Activated naive CD8-positive, alpha-beta T cell treated with anti-CD3 and anti-CD28 coated beads for 36 hours (primary cell): ENCODE measurements at regions not wholly inside any gene's neighbourhood (a gene's known extent, or its start where the extent isn't known, plus 50 kb on each side); places are given as distances from the start of the nearest gene placed in this dataset.

ENCODE experiments used
- DNase-seq: peaks from one replicate; pipeline ENCODE4 v3.0.0; 2021
- H3K27ac Mint-ChIP-seq: one replicate; pipeline ENCODE4 v1.8.0; 2022; ENCODE audit warnings: mild to moderate bottlenecking, moderate library complexity, mixed read lengths
- H3K27me3 Mint-ChIP-seq: one replicate; pipeline ENCODE4 v1.8.0; 2022; ENCODE audit warnings: mild to moderate bottlenecking, mixed read lengths
- H3K36me3 Mint-ChIP-seq: one replicate; pipeline ENCODE4 v1.8.0; 2021; ENCODE audit warnings: mild to moderate bottlenecking, mixed read lengths
- H3K4me1 Mint-ChIP-seq: one replicate; pipeline ENCODE4 v1.8.0; 2021; ENCODE audit warnings: mixed read lengths
- H3K4me3 Mint-ChIP-seq: one replicate; pipeline ENCODE4 v1.8.0; 2022; ENCODE audit warnings: mild to moderate bottlenecking, moderate library complexity, mixed read lengths
- H3K9me3 Mint-ChIP-seq: one replicate; pipeline ENCODE4 v1.8.0; 2022; ENCODE audit warnings: mixed read lengths

- H3K36me3 Mint-ChIP-seq = no peaks in the 10 kb centered on the region
- no peak overlapping the region for H3K4me3 Mint-ChIP-seq
- no peak for DNase-seq
- no peak overlapping the region for H3K27ac Mint-ChIP-seq
- no peaks in the 10 kb centered on the region for H3K27me3 Mint-ChIP-seq
- no peaks in the 10 kb centered on the region for H3K4me1 Mint-ChIP-seq
- peaks cover 10% of the 10 kb centered on the region for H3K9me3 Mint-ChIP-seq
These were observed 272.6 kb downstream of the FOXG1 start for GRCh38 chr14:29039171-29039570.

GRCh38 chr14:29042551-29042950 is 276.0 kb downstream of the FOXG1 start:
- no peaks in the 10 kb centered on the region for H3K27me3 Mint-ChIP-seq
- peaks cover 8% of the 10 kb centered on the region for H3K9me3 Mint-ChIP-seq
- H3K36me3 Mint-ChIP-seq = no peaks in the 10 kb centered on the region
- no peak overlapping the region for H3K4me3 Mint-ChIP-seq
- H3K4me1 Mint-ChIP-seq = no peaks in the 10 kb centered on the region
- no peak overlapping the region for H3K27ac Mint-ChIP-seq
- DNase-seq = no peak

- DNase-seq = no peak
- Mint-ChIP-seq H3K4me3 (no peak overlapping the region), H3K4me1 (no peaks in the 10 kb centered on the region), H3K9me3 (peaks cover 10% of the 10 kb centered on the region), H3K27ac (no peak overlapping the region), H3K27me3 (no peaks in the 10 kb centered on the region), H3K36me3 (no peaks in the 10 kb centered on the region)
These were observed 277.1 kb downstream of the FOXG1 start for GRCh38 chr14:29043737-29044136.

- Mint-ChIP-seq H3K4me1 (no peaks in the 10 kb centered on the region), H3K27ac (no peak overlapping the region), H3K27me3 (no peaks in the 10 kb centered on the region), H3K9me3 (peaks cover 7% of the 10 kb centered on the region), H3K36me3 (no peaks in the 10 kb centered on the region), H3K4me3 (no peak overlapping the region)
- DNase-seq = no peak
These were observed 278.6 kb downstream of the FOXG1 start for GRCh38 chr14:29045237-29045636.

GRCh38 chr14:29054119-29054518 is 287.5 kb downstream of the FOXG1 start:
- DNase-seq = no peak
- H3K36me3 Mint-ChIP-seq = no peaks in the 10 kb centered on the region
- H3K9me3 Mint-ChIP-seq = peaks cover 2% of the 10 kb centered on the region
- no peaks in the 10 kb centered on the region for H3K27me3 Mint-ChIP-seq
- H3K27ac Mint-ChIP-seq = no peak overlapping the region
- H3K4me3 Mint-ChIP-seq = no peak overlapping the region
- no peaks in the 10 kb centered on the region for H3K4me1 Mint-ChIP-seq

- H3K9me3 Mint-ChIP-seq = no peaks in the 10 kb centered on the region
- H3K27ac Mint-ChIP-seq = no peak overlapping the region
- H3K4me1 Mint-ChIP-seq = no peaks in the 10 kb centered on the region
- H3K27me3 Mint-ChIP-seq = no peaks in the 10 kb centered on the region
- no peak for DNase-seq
- H3K4me3 Mint-ChIP-seq = no peak overlapping the region
- no peaks in the 10 kb centered on the region for H3K36me3 Mint-ChIP-seq
These were observed 289.5 kb downstream of the FOXG1 start for GRCh38 chr14:29056041-29056566.

GRCh38 chr14:29061702-29062101 is 295.1 kb downstream of the FOXG1 start:
- Mint-ChIP-seq H3K27me3 (no peaks in the 10 kb centered on the region), H3K4me1 (no peaks in the 10 kb centered on the region), H3K9me3 (peaks cover 11% of the 10 kb centered on the region), H3K36me3 (no peaks in the 10 kb centered on the region), H3K27ac (no peak overlapping the region), H3K4me3 (no peak overlapping the region)
- DNase-seq = no peak

- Mint-ChIP-seq H3K9me3 (peaks cover 12% of the 10 kb centered on the region), H3K27ac (no peak overlapping the region), H3K27me3 (no peaks in the 10 kb centered on the region), H3K36me3 (no peaks in the 10 kb centered on the region), H3K4me3 (no peak overlapping the region), H3K4me1 (no peaks in the 10 kb centered on the region)
- DNase-seq = no peak
These were observed 295.9 kb downstream of the FOXG1 start for GRCh38 chr14:29062466-29062865.

GRCh38 chr14:29062976-29063375 is 296.4 kb downstream of the FOXG1 start:
- DNase-seq = no peak
- no peak overlapping the region for H3K4me3 Mint-ChIP-seq
- no peak overlapping the region for H3K27ac Mint-ChIP-seq
- H3K9me3 Mint-ChIP-seq = peaks cover 12% of the 10 kb centered on the region
- no peaks in the 10 kb centered on the region for H3K4me1 Mint-ChIP-seq
- no peaks in the 10 kb centered on the region for H3K36me3 Mint-ChIP-seq
- no peaks in the 10 kb centered on the region for H3K27me3 Mint-ChIP-seq

GRCh38 chr14:29064305-29064900 is 297.8 kb downstream of the FOXG1 start:
- Mint-ChIP-seq H3K9me3 (peaks cover 18% of the 10 kb centered on the region), H3K27me3 (no peaks in the 10 kb centered on the region), H3K27ac (no peak overlapping the region), H3K4me1 (no peaks in the 10 kb centered on the region), H3K4me3 (no peak overlapping the region), H3K36me3 (no peaks in the 10 kb centered on the region)
- no peak for DNase-seq

GRCh38 chr14:29069228-29069627 is 302.6 kb downstream of the FOXG1 start:
- Mint-ChIP-seq H3K27me3 (no peaks in the 10 kb centered on the region), H3K9me3 (peaks cover 22% of the 10 kb centered on the region), H3K27ac (no peak overlapping the region), H3K4me3 (no peak overlapping the region), H3K36me3 (no peaks in the 10 kb centered on the region), H3K4me1 (no peaks in the 10 kb centered on the region)
- DNase-seq = no peak

GRCh38 chr14:29075761-29076160 is 309.2 kb downstream of the FOXG1 start:
- H3K36me3 Mint-ChIP-seq = no peaks in the 10 kb centered on the region
- H3K9me3 Mint-ChIP-seq = peaks cover 9% of the 10 kb centered on the region
- no peak overlapping the region for H3K27ac Mint-ChIP-seq
- H3K4me3 Mint-ChIP-seq = no peak overlapping the region
- no peaks in the 10 kb centered on the region for H3K27me3 Mint-ChIP-seq
- H3K4me1 Mint-ChIP-seq = no peaks in the 10 kb centered on the region
- no peak for DNase-seq

- Mint-ChIP-seq H3K9me3 (peaks cover 8% of the 10 kb centered on the region), H3K27me3 (no peaks in the 10 kb centered on the region), H3K4me1 (no peaks in the 10 kb centered on the region), H3K4me3 (no peak overlapping the region), H3K36me3 (no peaks in the 10 kb centered on the region), H3K27ac (no peak overlapping the region)
- no peak for DNase-seq
These were observed 311.3 kb downstream of the FOXG1 start for GRCh38 chr14:29077916-29078315.

GRCh38 chr14:29078810-29079522 is 312.4 kb downstream of the FOXG1 start:
- H3K9me3 Mint-ChIP-seq = peaks cover 8% of the 10 kb centered on the region

GRCh38 chr14:29085546-29085945 is 319.0 kb downstream of the FOXG1 start:
- DNase-seq = no peak
- no peaks in the 10 kb centered on the region for H3K27me3 Mint-ChIP-seq
- H3K36me3 Mint-ChIP-seq = no peaks in the 10 kb centered on the region
- H3K9me3 Mint-ChIP-seq = peaks cover 14% of the 10 kb centered on the region
- H3K4me1 Mint-ChIP-seq = no peaks in the 10 kb centered on the region
- no peak overlapping the region for H3K27ac Mint-ChIP-seq
- H3K4me3 Mint-ChIP-seq = no peak overlapping the region

More at GRCh38 chr14:29078810-29079522, 312.4 kb downstream of the FOXG1 start:
- Mint-ChIP-seq H3K4me3 (no peak overlapping the region), H3K27ac (no peak overlapping the region), H3K36me3 (no peaks in the 10 kb centered on the region), H3K27me3 (no peaks in the 10 kb centered on the region), H3K4me1 (no peaks in the 10 kb centered on the region)
- no peak for DNase-seq

- Mint-ChIP-seq H3K4me3 (no peak overlapping the region), H3K9me3 (peaks cover 16% of the 10 kb centered on the region), H3K36me3 (no peaks in the 10 kb centered on the region), H3K4me1 (no peaks in the 10 kb centered on the region), H3K27me3 (no peaks in the 10 kb centered on the region), H3K27ac (no peak overlapping the region)
- DNase-seq = no peak
These were observed 323.3 kb downstream of the FOXG1 start for GRCh38 chr14:29089849-29090248.
